SK-N-SH treated with all-trans-retinoic acid at 6 μM for 48 hours (cell line): ENCODE measurements at regions not wholly inside any gene's neighbourhood (a gene's known extent, or its start where the extent isn't known, plus 50 kb on each side); places are given as distances from the start of the nearest gene placed in this dataset.

Experiments used
- ATAC-seq: fragments of 200-7000 bp; cut with Tn5 transposase; 3 replicates; pipeline ENCODE4 v1.9.1; 2020; ENCODE audit warnings: mild to moderate bottlenecking, moderate library complexity
- ARNTL ChIP-seq: fragments of 450-650 bp; formaldehyde crosslinking; IDR thresholded peaks from 2 replicates; pipeline ENCODE4 v1.5.0; 2020; ENCODE audit warnings: low read depth, mild to moderate bottlenecking, moderate library complexity, borderline replicate concordance
- BACH2 ChIP-seq: fragments of 250-450 bp; sonication (Bioruptor Pico); IDR thresholded peaks from 2 replicates; pipeline ENCODE4 v1.9.0; 2021; ENCODE audit warnings: mild to moderate bottlenecking, borderline replicate concordance
- CREB5 ChIP-seq: fragments of 250-450 bp; sonication (Bioruptor Pico); IDR thresholded peaks from 2 replicates; pipeline ENCODE4 v1.5.1; 2020; ENCODE audit warnings: low read depth, mild to moderate bottlenecking, moderate library complexity
- CSRNP3 ChIP-seq: fragments of 250-450 bp; sonication (Bioruptor Pico); IDR thresholded peaks from 2 replicates; pipeline ENCODE4 v1.5.1; 2021; ENCODE audit warnings: mild to moderate bottlenecking, moderate library complexity
- ESRRG ChIP-seq: fragments of 250-450 bp; sonication (Bioruptor Pico); IDR thresholded peaks from 2 replicates; pipeline ENCODE4 v1.6.1; 2021; ENCODE audit warnings: mild to moderate bottlenecking
- GLIS3 ChIP-seq: fragments of 250-450 bp; sonication (Bioruptor Pico); IDR thresholded peaks from 2 replicates; pipeline ENCODE4 v1.5.0; 2020; ENCODE audit warnings: mild to moderate bottlenecking, moderate library complexity
- ISL1 ChIP-seq: fragments of 250-450 bp; sonication (Bioruptor Pico); IDR thresholded peaks from 2 replicates; pipeline ENCODE4 v2.1.2; 2022; ENCODE audit warnings: mild to moderate bottlenecking, moderate library complexity
- OSR1 ChIP-seq: fragments of 250-450 bp; sonication (Bioruptor Pico); IDR thresholded peaks from 2 replicates; pipeline ENCODE4 v1.8.0; 2022; ENCODE audit warnings: moderate library complexity, mild to moderate bottlenecking, inconsistent platforms
- PATZ1 ChIP-seq: fragments of 250-450 bp; sonication (Bioruptor Pico); IDR thresholded peaks from 2 replicates; pipeline ENCODE4 v1.8.0; 2020; ENCODE audit warnings: mild to moderate bottlenecking, moderate library complexity, borderline replicate concordance
- PPARA ChIP-seq: fragments of 250-450 bp; sonication (Bioruptor Pico); IDR thresholded peaks from 2 replicates; pipeline ENCODE4 v1.5.0; 2020; ENCODE audit warnings: mild to moderate bottlenecking, borderline replicate concordance
- RARB ChIP-seq: fragments of 250-450 bp; sonication (Bioruptor Pico); IDR thresholded peaks from 2 replicates; pipeline ENCODE4 v1.8.0; 2021; ENCODE audit warnings: mild to moderate bottlenecking, moderate library complexity
- SNAI2 ChIP-seq: fragments of 250-450 bp; sonication (Bioruptor Pico); IDR thresholded peaks from 2 replicates; pipeline ENCODE4 v1.5.0; 2020; ENCODE audit warnings: mild to moderate bottlenecking, moderate library complexity
- TOX ChIP-seq: fragments of 250-450 bp; sonication (Bioruptor Pico); IDR thresholded peaks from 2 replicates; pipeline ENCODE4 v1.8.0; 2021; ENCODE audit warnings: mild to moderate bottlenecking, moderate library complexity, borderline replicate concordance
- TSHZ2 ChIP-seq: fragments of 250-450 bp; sonication (Bioruptor Pico); IDR thresholded peaks from 2 replicates; pipeline ENCODE4 v1.5.0; 2020; ENCODE audit warnings: mild to moderate bottlenecking, moderate library complexity
- ZC3H10 ChIP-seq: fragments of 250-450 bp; sonication (Bioruptor Pico); IDR thresholded peaks from 2 replicates; pipeline ENCODE4 v1.5.1; 2021; ENCODE audit warnings: mild to moderate bottlenecking, moderate library complexity
- ZFP3 ChIP-seq: fragments of 250-450 bp; sonication (Bioruptor Pico); IDR thresholded peaks from 2 replicates; pipeline ENCODE4 v1.5.0; 2020; ENCODE audit warnings: mild to moderate bottlenecking, moderate library complexity
- ZFP30 ChIP-seq: fragments of 450-650 bp; formaldehyde crosslinking; IDR thresholded peaks from 2 replicates; pipeline ENCODE4 v1.5.0; 2022; ENCODE audit warnings: mild to moderate bottlenecking, moderate library complexity
- ZNF565 ChIP-seq: fragments of 450-650 bp; formaldehyde crosslinking; conservative IDR thresholded peaks from 2 replicates; pipeline ENCODE4 v1.5.0; 2020; ENCODE audit warnings: low read depth, mild to moderate bottlenecking, moderate library complexity
- ZNF70 ChIP-seq: fragments of 450-650 bp; formaldehyde crosslinking; IDR thresholded peaks from 2 replicates; pipeline ENCODE4 v1.5.0; 2020; ENCODE audit warnings: mild to moderate bottlenecking, moderate library complexity
- ZNF8 ChIP-seq: fragments of 450-650 bp; formaldehyde crosslinking; IDR thresholded peaks from 2 replicates; pipeline ENCODE4 v1.5.0; 2020; ENCODE audit warnings: mild to moderate bottlenecking, moderate library complexity

GRCh38 chr1:208628022-208628914, 384.1 kb upstream of the PLXNA2 start:
- no peak for ATAC-seq
- no peak for TF ChIP-seq ZNF70 (CRISPR knock-in tag)
- TF ChIP-seq CREB5 (CRISPR knock-in tag), result no peak
- no peak for TF ChIP-seq SNAI2 (CRISPR knock-in tag)
- TF ChIP-seq ZNF565 (CRISPR knock-in tag), result no peak
- TF ChIP-seq PPARA (CRISPR knock-in tag), result no peak
- no peak for TF ChIP-seq GLIS3
- TF ChIP-seq RARB (CRISPR knock-in tag), result no peak
- TF ChIP-seq ISL1 (CRISPR knock-in tag), result no peak
- no peak for TF ChIP-seq CSRNP3
- TF ChIP-seq OSR1 (CRISPR knock-in tag), result no peak
- no peak for TF ChIP-seq ZFP30 (CRISPR knock-in tag)
- no peak for TF ChIP-seq TSHZ2 (CRISPR knock-in tag)
- TF ChIP-seq BACH2 (CRISPR knock-in tag), result no peak
- no peak for TF ChIP-seq ZFP3

- no peak for ATAC-seq
- TF ChIP-seq TSHZ2 (CRISPR knock-in tag) (no peak), ZNF8 (CRISPR knock-in tag) (no peak), ESRRG (no peak), ARNTL (CRISPR knock-in tag) (no peak), ZFP3 (no peak), ZFP30 (CRISPR knock-in tag) (no peak), TOX (CRISPR knock-in tag) (no peak), ISL1 (CRISPR knock-in tag) (no peak), BACH2 (CRISPR knock-in tag) (no peak), PPARA (CRISPR knock-in tag) (no peak), OSR1 (CRISPR knock-in tag) (no peak), RARB (CRISPR knock-in tag) (no peak)
- TF ChIP-seq, all 23 proteins: peak for 0
Observed at GRCh38 chr1:208631092-208631491, 386.9 kb upstream of the PLXNA2 start.

- no peak for TF ChIP-seq PATZ1 (CRISPR knock-in tag)
- TF ChIP-seq ZC3H10, result no peak
- TF ChIP-seq SNAI2 (CRISPR knock-in tag), result no peak
- ATAC-seq, result no peak
Observed at GRCh38 chr1:208631506-208631905, 387.3 kb upstream of the PLXNA2 start.
